Urinary bladder (tissue), 3 donors: ENCODE measurements at regions not wholly inside any gene's neighbourhood (a gene's known extent, or its start where the extent isn't known, plus 50 kb on each side); places are given as distances from the start of the nearest gene placed in this dataset.
"Not testable (repeated sequence)": the region's sequence is repeated elsewhere in the genome, so short reads cannot be mapped to it uniquely, and the experiment has no call there.

Experiments used
- DNase-seq: peaks from one replicate; pipeline ENCODE4 v3.0.0-alpha.2; 2015; ENCODE audit errors: extremely low spot score
- H3K27ac ChIP-seq: one replicate; pipeline ENCODE4 v1.5.1; 2013; ENCODE audit warnings: low read depth, mild to moderate bottlenecking, moderate library complexity
- H3K36me3 ChIP-seq: one replicate; pipeline ENCODE4 v1.6.1; 2013; ENCODE audit warnings: mild to moderate bottlenecking, moderate library complexity; ENCODE audit not compliant: insufficient read depth
- H3K4me1 ChIP-seq: one replicate; pipeline ENCODE4 v1.6.1; 2013; ENCODE audit warnings: mild to moderate bottlenecking, moderate library complexity; ENCODE audit not compliant: insufficient read depth
- H3K4me3 ChIP-seq: one replicate; pipeline ENCODE4 v1.5.1; 2013; ENCODE audit warnings: low read depth, low read length
- WGBS: extraction: QIAGEN DNeasy Blood & Tissue Kit; methylation state at CpG from one replicate; pipeline ENCODE4 v1.1.7; 2013; 5-methylcytosine and 5-hydroxymethylcytosine counted together
- donor health status: healthy with polysubstance abuse.
- donor health status: healthy.

DNA sequence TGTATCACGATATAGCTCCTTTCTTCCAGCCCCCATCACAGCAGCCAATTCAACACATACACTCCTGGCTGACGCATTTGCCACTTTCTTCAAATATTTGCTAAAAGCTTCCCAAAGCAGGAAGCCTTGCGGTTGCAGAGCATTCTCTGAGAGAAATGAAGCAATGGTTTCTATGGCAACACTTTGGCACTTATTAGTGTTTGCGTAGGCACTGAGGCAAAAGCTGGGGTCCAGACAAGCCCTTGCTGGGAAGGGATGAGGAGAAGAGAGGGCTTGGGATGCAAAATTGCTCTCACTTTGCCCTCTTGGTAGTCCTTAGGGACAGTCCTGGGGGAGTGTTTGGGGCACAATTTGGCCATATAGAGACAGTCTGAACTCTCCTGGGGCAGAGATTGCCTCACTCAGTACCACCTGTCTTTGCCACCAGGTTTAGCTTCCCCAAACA is 55.0 kb upstream of the PAK3 start:
- DNase-seq, result no peak

DNA sequence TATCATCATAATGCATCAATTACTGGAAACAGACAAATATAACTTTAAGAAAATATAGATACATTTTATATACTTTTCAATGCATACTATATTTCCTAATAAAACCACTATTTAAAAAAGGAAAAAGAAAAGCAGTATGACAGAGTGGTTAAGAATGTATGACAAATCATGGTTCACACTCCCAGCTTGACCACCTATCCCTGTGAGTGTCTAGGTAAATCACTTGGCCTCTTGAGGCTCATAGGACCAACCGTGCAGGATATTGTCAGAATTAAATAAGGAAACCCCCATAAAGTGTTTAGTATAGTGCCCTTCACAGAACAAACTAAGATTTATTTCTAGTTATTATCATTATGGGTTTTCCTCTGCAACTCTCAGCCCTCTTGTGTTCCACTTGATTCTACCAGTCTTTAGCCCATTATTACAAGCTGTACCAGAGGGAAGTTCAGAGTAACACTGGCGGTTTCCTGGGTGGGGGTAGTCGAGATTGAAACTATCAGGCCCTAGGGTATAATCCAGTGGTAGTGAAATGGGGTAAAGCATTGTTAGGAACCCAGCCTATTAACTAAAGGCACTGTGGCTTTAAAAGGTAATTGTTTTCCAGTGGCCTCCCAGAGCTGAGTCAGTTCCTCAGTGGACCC is 55.5 kb upstream of the PAK3 start:
- Histone ChIP-seq H3K27ac (no peak overlapping the region), H3K4me1 (no peaks in the 10 kb centered on the region), H3K36me3 (no peaks in the 10 kb centered on the region), H3K4me3 (no peak overlapping the region)
- WGBS, result 61% methylated on average over 3 of the region's 3 CpGs
- no peak for DNase-seq

More for the DNA sequence above, 55.0 kb upstream of the PAK3 start:
- Histone ChIP-seq H3K36me3 (no peaks in the 10 kb centered on the region), H3K27ac (no peak overlapping the region), H3K4me3 (no peak overlapping the region), H3K4me1 (no peaks in the 10 kb centered on the region)
- WGBS, result 43% methylated on average over 4 of the region's 4 CpGs

DNA sequence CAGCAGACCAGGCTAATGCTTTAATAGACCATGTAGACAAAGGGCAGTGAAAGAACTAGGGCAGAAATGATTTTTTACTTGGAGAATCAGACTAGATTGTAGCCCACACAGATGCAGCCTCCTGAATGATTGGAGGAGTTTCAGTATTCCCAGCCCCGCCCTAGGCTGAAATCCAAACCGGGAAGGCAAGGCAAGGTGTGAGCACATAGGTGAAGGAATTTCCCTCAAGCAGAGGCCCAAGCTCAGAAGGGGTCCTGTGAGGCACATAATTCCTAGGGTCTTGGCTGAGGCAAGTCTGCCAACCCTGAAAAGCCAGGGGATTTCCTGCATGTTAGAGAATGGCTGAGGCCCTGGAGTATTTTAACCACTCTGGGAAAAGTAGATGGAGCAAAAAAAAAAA is 56.4 kb upstream of the PAK3 start:
- Histone ChIP-seq H3K27ac (no peak overlapping the region), H3K4me3 (no peak overlapping the region), H3K36me3 (no peaks in the 10 kb centered on the region), H3K4me1 (no peaks in the 10 kb centered on the region)
- WGBS, result 44% methylated on average over 2 of the region's 2 CpGs
- DNase-seq, result no peak

DNA sequence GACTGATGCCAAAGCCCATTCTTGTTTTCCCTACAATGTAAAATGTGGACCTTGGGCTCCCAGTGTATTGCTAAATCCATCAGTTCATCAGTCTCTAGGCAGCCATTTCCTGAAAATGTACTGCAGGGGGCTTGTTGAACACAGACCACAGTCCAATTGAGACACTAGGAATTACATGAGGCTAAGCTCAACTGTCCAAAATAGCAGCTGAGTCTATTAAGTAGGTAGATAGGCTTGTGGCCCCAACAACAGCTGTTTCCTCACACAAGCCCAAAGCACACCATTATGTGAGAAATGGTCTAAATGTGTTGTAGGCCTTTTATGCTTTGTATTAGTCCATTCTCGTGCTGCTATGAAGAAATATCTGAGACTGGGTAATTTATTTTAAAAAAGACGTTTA is 60.0 kb upstream of the PAK3 start:
- H3K4me3 ChIP-seq, result no peak overlapping the region
- H3K36me3 ChIP-seq, result no peaks in the 10 kb centered on the region
- DNase-seq, result no peak
- H3K4me1 ChIP-seq, result no peaks in the 10 kb centered on the region
- H3K27ac ChIP-seq, result no peak overlapping the region
- whole genome bisulfite sequencing, result 79% methylated on average over 2 of the region's 2 CpGs

DNA sequence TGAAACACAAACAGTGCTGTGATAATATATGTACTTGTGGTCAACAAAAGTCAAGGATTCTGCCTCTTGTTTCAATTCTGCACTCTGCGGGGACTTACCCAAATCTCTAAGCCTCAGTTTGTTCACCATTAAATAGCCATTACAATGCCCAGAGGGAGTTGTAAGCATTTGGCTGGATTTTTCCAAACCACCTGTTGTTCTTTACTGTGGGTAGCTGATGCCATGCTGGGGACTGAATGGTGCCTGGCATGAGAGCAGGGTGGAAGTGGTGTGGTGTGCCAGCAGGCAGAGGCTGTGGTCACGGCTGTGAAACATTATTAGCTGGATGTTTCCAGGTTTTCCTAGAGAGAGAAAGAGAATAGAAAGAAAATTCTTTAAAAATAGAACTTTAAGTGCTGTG is 60.7 kb upstream of the PAK3 start:
- no peak overlapping the region for H3K4me3 ChIP-seq
- no peak for DNase-seq
- 85% methylated on average over 2 of the region's 2 CpGs for WGBS
- no peak overlapping the region for H3K27ac ChIP-seq
- no peaks in the 10 kb centered on the region for H3K36me3 ChIP-seq
- H3K4me1 ChIP-seq, result no peaks in the 10 kb centered on the region

DNA sequence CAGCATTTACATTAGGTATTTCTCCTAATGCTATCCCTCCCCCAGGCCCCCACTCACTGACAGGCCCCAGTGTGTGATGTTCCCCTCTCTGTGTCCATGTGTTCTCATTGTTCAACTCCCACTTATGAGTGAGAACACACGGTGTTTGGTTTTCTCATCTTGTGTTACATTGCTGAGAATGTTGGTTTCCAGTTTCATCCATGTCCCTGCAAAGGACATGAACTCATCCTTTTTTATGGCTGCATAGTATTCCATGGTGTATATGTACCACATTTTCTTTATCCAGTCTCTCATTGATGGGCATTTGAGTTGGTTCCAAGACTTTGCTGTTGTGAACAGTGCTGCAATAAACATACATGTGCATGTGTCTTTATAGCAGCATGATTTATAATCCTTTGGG is 73.0 kb upstream of the PAK3 start:
- not testable (repeated sequence) for H3K4me3 ChIP-seq, H3K27ac ChIP-seq, H3K36me3 ChIP-seq, H3K4me1 ChIP-seq, DNase-seq
- 82% methylated on average over 1 of the region's 1 CpG for WGBS

DNA sequence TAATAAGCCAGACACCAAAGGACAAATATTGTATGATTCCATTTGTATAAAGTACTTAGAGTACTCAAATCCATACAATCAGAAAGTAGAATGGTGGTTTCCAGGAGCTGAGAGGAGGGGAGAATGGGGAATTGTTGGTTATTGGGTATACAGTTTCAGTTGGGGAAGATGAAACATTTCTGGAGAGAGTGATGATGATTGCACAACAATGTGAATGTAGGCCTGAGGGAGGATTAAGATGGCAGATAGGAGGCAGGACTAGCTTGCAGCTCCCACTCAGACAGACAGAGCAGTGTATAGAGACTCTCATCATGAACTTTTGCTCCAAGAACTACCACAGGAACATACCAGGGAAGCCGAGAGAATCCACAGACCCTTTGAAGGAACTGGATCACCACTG is 75.7 kb upstream of the PAK3 start:
- H3K27ac ChIP-seq, result no peak overlapping the region
- 78% methylated on average over 1 of the region's 1 CpG for WGBS

DNA sequence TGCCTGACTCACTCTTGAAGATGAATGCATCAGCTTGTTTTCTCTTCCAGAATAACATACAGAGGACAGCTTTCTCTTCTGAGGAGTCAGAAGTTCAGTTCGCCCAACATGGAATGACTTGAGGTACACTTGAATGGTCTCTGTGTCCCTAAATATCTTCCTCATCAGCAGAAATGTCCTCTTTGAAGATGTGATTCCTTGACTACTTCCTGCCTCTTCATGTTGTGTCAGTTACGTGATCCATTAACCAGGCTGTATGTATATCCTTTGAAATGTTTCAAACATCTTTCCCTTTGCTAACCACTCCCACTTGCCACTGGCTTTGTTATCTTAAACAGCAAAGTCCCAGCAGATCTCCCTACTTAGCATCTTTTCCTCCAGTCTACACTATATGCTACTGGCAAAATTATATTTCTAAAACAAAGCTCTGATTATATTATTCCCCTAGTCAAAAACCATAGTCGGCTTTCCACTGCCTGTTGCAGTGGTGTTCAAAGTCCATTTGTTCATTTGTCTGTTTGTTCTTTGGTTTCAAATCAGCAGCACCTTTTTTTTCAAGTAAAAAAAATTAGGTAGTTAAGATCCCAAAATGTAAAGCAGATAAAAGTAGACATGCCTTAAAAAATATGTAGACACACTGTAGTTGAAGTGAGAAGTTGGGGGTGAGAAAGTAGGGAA is 82.1 kb upstream of the PAK3 start:
- Histone ChIP-seq H3K4me1 (no peaks in the 10 kb centered on the region), H3K36me3 (no peaks in the 10 kb centered on the region), H3K4me3 (no peak overlapping the region), H3K27ac (no peak overlapping the region)
- no peak for DNase-seq
- 70% methylated on average over 3 of the region's 3 CpGs for WGBS

More for the DNA sequence above, 75.7 kb upstream of the PAK3 start:
- DNase-seq, result no peak
- no peak overlapping the region for H3K4me3 ChIP-seq
- H3K36me3 ChIP-seq, result no peaks in the 10 kb centered on the region
- no peaks in the 10 kb centered on the region for H3K4me1 ChIP-seq

DNA sequence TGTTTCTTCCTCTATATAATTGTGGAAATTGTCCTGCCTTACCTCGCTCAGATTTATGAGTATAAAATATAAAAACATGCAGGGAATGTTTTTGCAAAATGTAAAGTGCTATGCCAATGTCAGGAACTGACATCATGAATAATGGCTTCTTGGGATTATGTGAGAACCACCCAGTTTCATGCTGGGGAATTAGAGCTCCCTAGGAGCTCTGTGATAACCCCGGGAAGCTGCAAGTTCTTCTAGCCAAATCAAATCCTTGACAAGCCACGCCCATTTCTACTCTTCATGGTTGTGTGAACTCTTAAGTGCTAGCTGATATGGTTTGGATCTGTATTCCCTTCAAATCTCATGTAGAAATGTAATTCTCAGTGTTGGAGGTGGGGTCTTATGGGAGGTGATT is 85.9 kb upstream of the PAK3 start:
- H3K4me3 ChIP-seq, result no peak overlapping the region
- DNase-seq, result no peak
- H3K36me3 ChIP-seq, result no peaks in the 10 kb centered on the region
- WGBS, result 50% methylated on average over 3 of the region's 3 CpGs
- no peak overlapping the region for H3K27ac ChIP-seq
- no peaks in the 10 kb centered on the region for H3K4me1 ChIP-seq

DNA sequence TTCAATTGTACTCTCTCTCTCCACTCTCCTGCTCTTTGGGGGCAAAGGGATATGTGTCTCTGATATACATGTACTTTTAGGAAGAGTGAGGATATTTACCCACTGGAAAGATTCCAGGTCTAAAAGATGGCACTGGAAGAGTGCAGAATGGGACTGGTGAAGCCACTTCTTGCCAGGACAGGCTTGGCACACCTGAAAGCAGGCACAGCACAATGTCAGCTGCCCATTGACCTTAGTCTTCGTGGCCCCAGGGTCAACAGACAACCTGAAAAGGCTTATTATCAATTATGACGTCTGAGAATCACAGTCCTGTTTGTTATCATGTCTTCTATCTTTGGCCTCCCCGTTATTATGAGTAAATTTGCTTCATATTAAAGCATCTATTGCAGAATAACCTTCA is 86.7 kb upstream of the PAK3 start:
- Histone ChIP-seq H3K36me3 (no peaks in the 10 kb centered on the region), H3K4me1 (no peaks in the 10 kb centered on the region), H3K4me3 (no peak overlapping the region), H3K27ac (no peak overlapping the region)
- no peak for DNase-seq
- 44% methylated on average over 3 of the region's 3 CpGs for WGBS

DNA sequence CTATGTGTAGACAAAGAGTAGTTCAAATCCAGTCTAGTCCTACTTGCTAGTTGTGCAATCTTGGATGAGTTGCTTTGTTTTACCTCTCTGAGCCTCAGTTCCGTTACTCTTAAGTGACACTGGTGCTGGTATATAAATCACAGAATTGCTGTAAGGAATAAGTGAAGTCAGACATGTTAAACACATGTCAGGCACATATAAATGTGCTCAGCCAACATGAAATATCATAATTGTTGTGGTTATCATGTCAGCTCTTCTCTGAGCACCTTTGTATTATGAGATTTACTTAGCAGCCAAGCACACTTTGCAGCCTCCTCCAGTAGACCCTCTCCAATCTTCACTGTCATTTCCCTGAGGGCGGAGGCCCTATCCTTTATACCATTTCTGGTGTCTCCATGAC is 87.9 kb upstream of the PAK3 start:
- WGBS, result 72% methylated on average over 2 of the region's 2 CpGs
- H3K4me3 ChIP-seq, result no peak overlapping the region
- no peak for DNase-seq
- no peaks in the 10 kb centered on the region for H3K36me3 ChIP-seq
- H3K27ac ChIP-seq, result no peak overlapping the region
- H3K4me1 ChIP-seq, result no peaks in the 10 kb centered on the region

DNA sequence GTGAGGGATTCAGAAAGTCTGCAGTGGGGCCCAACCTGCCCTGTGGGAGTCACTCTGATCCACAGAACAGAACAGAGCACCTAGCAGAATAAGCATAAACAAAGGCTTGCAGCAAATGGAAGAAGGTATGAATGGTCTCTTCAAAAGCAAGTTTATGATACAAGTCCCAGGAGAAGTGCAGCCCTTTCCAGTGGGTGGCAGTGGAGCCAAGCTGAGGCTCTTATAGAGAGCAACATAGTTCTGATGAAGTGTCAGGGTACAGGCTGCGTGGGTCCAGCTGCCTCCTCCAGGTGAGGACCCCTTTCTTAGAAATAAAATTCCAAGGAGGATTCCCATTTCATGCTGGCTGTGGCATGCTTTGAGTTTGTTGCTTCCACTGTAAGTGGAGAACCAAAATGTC is 88.8 kb upstream of the PAK3 start:
- Histone ChIP-seq H3K36me3 (no peaks in the 10 kb centered on the region), H3K27ac (no peak overlapping the region), H3K4me1 (no peaks in the 10 kb centered on the region), H3K4me3 (no peak overlapping the region)
- 92% methylated on average over 1 of the region's 1 CpG for WGBS
- no peak for DNase-seq

DNA sequence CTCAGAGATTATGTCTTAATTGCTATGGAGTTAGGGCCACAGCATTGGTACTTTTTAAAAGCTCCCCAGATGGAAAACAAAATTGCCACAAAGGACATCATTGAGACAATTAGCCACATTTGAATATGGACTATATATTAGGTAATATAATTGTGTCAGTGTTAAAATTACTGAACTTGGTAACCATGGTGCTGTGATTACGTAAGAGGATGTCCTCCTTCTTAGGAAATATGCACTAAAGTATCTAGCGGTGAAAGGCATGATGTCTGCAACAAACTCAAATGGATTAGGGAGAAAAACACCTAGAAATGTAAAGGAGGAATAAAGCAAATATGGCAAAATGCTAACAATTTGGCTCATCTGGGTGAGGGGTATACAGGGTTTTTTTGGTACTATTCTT is 89.9 kb upstream of the PAK3 start:
- no peak for DNase-seq
- Histone ChIP-seq H3K27ac (no peak overlapping the region), H3K4me1 (no peaks in the 10 kb centered on the region), H3K4me3 (no peak overlapping the region), H3K36me3 (no peaks in the 10 kb centered on the region)
- WGBS, result 81% methylated on average over 2 of the region's 2 CpGs

DNA sequence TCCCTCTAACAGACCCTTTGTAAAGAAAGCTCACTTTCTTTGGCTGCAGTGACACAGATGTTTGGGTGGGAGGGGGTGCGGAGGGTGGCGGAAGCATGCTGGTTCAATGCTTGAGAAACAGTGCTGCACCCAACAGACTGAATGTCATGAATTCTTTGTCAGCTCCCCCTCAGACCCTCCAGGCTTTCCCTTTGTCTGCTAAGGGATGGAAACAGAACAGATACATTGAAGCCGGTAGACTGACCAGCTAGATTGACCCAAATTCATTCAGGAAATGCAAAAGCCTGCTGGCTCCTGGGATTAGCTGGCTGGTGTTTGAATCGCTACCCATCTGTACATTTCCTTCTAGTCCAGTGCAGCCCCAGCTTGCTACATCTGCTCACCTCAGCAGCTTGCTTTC is 90.8 kb upstream of the PAK3 start:
- Histone ChIP-seq H3K27ac (no peak overlapping the region), H3K4me1 (no peaks in the 10 kb centered on the region), H3K4me3 (no peak overlapping the region), H3K36me3 (no peaks in the 10 kb centered on the region)
- WGBS, result 68% methylated on average over 4 of the region's 4 CpGs
- no peak for DNase-seq
